Activated T-cell treated with anti-CD3 and anti-CD28 coated beads for 1 hour (primary cell): ENCODE measurements at regions not wholly inside any gene's neighbourhood (a gene's known extent, or its start where the extent isn't known, plus 50 kb on each side); places are given as distances from the start of the nearest gene placed in this dataset.

Experiments used
- DNase-seq: peaks from one replicate; pipeline ENCODE4 v3.0.0-alpha.2; 2020; ENCODE audit warnings: low read depth

DNA sequence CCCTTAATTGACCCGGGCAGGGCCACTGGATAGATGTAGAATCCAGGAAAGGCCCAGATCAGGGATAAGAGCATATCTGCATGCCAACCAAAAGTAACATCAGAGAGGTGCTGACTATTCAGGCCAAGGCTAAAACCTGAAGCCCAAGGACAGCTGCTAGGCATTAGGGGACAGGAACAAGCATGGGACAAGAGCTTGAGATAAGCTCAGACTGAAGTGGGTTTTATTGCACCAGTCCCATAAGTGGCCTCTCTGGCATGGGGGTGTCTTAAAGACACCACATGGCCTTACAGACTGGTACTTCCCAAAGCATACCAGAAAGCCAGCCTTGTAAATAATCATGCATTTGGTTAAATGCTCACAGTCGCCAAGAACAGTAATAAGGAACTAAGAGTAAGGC lies 376.1 kb downstream of the FBXW7 start:
- DNase-seq, result no peak

DNA sequence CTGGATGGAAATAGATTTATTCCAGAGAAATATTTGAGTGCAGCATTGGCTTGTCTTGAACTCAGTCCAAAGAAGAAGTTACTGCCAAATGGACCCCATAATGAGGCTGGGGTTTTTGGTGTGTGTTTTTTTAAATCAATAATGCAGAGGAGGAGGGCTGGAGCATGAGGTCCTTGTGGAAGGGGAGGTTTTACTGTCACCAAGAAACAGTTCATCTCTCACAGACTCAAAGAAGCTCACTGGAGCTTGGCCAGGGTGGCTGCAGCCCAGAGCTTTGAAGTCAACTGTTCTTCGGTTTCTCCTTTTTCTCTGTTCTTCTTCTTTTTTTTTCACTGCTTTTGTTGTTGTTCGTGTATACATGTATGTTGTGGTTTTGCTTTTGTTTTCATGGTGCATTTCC lies 377.7 kb downstream of the FBXW7 start:
- no peak for DNase-seq

DNA sequence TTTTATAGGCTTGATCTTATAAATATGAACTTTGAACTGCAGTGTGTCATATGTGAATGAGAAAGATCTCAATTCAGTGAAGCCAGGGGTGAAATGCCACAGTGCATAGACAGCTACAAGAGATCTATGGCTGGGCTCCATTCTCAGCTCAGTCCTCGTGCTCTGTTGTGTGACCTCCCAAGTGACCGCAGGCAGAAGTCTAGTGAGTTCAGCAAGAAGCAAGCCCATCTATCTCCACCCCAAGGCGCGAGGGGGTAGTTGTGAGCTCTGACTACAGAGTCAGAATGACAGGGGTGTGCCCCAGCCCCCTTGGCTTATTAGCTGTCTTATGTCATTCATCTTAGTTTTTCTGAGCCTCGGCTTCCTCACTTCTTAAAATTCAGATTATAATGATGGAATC lies 378.3 kb downstream of the FBXW7 start:
- no peak for DNase-seq

DNA sequence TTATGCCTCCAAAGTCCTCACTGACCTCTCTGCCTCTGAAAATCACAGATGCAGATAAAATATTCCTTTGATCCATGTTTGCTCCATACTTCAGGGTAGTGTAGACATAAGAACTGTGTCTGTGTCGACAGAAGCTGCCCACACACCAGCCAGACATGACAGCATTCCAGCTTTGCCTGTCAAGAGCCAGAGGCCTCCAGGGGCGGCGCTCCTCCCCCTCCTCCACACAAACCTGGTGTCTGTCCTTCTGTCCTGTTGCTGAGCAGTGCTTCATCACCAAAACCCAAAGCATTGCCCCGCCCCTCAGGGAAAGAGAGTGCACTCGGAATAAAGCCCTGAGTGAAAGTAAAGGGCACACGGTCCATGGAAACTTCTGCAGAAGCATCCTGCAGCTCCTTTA lies 379.4 kb downstream of the FBXW7 start:
- no peak for DNase-seq

DNA sequence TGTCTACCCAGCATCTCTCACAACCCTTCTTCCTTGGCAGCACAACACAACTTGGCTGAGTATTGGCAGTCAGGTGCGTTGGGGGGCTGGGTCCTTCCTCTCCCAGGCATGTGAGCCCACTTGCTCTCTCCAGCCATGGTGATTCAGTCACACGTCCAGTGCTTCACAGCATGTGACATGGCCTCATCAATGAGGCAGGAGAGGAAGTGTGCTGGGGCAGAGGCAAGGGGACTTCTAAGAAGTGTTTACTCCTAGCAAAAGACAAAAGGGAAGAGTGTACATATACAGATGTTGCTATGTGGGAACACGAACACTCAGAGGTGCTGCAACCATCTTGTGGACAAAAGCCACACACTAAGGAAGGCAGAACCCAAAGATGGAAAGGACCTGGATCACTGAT lies 380.8 kb downstream of the FBXW7 start:
- DNase-seq, result no peak

DNA sequence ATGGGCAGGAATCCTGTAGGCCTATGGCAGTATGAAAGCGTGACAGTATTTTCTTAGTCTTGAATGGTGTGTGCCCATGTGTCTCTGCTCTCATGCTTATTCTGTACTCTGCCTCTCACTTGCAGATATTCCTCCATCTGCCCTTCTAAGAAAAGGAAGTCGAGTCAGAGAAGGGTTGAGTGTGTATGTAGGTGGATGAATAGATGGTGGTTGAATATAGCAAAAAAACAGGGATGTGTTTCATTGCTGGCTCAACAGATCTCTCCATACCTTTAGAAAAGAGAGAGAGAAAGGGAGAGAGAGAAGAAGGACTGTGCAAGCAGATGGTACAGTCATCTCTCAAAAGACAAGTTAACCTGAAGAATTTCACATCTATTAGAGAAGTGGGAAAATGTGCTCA lies 381.5 kb downstream of the FBXW7 start:
- DNase-seq, result no peak

DNA sequence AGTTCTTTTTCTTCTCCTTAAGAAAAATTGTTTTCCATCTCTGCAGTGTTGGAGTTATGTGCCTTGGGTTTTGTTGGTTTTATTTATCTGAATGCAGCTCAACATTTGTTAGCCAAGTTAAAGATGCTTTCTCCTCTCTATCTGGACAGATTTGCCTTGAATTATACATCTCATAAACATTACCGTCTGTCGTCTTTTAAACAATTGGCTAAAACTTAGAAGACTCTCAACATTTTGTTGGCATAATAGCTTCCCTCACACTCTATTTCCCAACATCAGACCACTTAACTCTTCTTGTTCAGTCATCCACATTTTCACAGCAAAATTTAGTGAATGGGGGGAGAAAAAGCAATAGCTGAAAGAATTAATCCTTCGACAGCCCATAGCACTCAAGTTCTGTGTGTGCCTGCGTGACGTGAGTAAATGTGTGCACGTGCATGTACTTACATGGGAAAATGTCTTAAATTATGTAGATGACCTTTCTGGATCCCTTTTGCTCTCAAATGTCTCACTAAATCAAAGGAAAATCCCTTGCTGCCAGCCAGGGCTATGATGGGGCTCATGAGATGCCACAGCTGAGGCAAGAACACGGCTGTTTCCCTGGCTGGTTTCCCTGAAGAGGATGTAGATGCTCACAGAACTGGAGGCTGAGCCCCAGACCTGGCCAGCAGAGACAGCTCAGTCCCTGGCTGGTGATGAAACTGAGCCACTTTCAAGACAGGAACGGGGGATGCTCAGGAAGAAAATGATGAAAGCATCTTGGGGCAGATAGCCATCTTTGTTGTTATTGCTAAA lies 382.2 kb downstream of the FBXW7 start:
- no peak for DNase-seq

DNA sequence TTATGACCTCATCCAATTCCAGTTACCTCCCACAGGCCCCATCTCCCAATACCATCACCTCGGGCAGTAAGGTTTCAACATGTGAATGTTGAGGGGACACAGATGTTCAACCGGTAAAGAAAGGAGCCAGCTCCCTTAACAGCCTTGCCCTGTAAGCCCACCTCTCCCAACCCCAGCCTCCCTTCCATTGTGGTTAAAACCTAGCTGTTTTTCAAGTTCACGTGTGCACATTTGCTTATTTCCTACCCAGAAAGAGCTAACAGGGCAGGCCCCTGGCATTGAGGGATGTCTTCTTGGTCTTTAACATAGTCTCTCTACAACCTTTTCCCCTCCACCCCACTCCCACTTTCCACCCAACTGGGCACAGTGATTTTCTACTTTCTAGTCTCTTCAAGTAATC lies 385.7 kb downstream of the FBXW7 start:
- no peak for DNase-seq

DNA sequence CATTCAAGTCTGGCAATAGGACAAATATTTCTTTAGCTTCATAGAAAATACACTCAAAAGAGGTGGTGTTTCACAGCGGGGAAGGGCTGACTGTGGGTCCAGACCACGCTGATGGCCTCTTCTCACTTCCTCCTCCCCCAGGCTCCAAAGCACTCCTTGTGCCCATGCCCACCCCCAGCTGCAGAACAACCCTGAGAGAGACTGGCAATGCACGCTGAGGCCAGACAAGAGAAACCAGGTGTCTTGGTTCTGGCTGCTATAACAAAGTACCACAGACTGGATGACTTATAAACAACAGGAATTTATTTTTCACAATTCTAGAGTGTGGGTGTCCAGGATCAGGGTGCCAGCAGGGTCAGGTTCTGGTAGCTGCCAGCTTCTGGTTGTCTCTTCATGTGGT lies 386.1 kb downstream of the FBXW7 start:
- DNase-seq, result no peak

DNA sequence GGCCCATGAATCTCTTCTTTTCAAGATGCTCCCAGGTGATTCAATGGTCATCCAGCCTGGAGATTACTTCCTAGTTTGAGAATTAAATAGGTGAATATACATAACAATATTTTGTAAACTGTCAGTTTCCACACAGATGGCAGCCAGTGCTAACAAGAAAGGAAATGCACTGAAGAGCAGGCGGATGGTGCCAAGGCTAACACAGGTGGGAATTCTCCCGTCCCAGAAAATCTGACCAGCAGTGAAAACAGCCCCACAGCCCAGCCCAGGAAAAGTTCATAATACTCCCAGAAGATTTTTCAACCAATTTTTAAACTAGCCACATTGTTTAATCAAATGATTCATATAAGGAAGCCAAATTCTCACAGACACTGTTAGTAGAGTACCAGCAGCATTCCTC lies 387.2 kb upstream of the GATB start:
- DNase-seq, result no peak

DNA sequence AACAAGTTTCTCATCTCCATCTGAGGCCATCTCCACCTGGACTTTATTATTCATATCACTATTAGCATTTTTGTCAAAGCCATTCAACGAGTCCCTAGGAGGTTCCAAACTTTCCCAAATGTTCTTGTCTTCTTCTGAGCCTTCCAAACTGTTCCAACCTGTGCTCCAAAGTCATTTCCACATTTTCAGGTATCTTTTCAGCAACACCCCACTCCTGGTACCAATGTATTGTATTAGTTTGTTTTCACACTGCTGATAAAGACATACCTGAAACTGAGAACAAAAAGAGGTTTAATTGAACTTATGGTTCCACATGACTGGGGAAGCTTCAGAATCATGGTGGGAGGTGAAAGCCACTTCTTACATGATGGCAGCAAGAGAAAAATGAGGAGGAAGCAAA lies 385.4 kb upstream of the GATB start:
- no peak for DNase-seq

DNA sequence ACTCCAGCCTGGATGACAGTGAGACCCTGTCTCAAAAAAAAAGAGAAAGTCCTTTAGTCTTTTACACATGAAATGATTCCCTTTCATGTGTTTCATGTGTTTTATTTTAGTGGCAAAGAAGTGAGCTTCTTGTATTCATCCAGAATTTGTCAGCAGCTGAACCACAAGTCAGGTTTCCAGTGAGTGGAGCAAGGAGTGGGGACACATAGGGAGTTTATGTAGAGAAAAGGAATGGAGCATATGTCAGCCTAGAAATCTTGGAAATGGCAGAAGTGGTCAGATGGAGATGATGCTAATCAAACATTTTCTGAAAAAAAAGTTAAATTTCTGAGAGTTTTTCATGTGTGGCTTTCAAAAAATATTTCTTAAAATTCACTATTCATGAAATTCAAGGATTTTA lies 383.0 kb upstream of the GATB start:
- no peak for DNase-seq

DNA sequence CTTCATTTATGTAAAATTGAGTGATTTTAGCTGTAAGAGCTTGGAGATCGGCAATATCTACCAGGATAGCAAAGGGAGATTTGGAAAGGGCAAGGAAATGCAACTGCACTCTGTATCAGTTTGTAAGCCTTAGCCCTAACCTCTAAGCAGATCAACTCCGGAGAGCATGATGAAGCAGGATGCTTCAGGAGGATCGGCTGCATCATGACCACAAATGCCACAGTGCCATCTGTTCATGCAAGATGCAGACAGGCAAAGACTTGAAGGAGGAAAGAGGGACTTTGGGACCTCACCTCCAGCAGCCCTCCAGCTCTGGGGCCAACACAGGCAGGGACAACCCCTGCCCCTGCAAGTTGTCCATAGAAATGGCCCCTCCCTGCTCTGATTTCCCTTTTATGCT lies 377.6 kb upstream of the GATB start:
- DNase-seq, result no peak

DNA sequence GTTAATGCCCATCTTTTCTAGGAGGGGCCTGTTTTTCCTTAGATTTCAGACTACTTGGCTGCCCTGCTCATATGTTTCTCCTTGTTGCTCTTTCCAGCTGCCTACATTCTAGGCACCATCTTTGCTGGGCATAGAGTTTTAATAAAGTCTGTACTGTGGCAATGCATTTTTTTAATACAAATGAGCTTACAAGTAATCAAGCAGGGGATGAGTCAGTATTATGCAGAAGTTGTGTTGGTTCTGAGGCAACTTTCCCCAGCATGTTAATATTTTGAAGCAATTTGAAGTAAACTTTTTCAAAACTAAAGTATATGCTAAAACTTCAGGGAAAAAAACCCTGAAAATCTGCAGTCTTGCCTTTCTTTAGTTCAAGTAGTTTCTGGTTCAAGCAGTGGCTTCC lies 372.0 kb upstream of the GATB start:
- no peak for DNase-seq

DNA sequence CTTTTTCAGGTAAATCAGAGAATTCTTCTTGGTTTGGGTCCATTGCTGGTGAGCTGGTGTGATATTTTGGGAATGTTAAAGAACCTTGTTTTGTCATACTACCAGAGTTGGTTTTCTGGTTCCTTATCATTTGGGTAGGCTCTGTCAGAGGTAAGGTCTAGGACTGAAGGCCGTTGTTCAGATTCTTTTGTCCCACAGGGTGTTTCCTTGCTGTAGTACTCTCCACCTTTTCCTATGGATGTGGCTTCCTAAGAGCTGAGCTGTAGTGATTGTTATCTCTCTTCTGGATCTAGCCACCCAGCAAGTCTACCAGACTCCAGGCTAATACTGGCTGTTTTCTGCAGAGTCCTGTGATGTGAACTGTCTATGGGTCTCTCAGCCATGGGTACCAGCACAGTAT lies 367.5 kb upstream of the GATB start:
- no peak for DNase-seq

DNA sequence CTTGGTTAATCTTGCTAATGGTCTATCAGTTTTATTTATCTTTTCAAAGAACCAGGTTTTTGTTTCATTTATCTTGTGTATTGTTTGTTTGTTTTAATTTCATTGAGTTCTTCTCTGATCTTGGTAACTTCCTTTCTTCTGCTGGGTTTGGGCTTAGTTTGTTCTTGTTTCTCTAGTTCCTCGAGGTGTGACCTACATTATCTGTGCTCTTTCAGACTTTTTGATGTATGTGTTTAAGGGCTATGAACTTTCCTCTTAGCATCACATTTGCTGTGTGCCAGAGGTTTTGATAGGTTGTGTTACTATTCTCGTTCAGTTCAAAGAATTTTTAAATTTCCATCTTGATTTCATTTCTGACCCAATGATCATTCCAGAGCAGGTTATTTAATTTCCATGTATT lies 365.4 kb upstream of the GATB start:
- no peak for DNase-seq

DNA sequence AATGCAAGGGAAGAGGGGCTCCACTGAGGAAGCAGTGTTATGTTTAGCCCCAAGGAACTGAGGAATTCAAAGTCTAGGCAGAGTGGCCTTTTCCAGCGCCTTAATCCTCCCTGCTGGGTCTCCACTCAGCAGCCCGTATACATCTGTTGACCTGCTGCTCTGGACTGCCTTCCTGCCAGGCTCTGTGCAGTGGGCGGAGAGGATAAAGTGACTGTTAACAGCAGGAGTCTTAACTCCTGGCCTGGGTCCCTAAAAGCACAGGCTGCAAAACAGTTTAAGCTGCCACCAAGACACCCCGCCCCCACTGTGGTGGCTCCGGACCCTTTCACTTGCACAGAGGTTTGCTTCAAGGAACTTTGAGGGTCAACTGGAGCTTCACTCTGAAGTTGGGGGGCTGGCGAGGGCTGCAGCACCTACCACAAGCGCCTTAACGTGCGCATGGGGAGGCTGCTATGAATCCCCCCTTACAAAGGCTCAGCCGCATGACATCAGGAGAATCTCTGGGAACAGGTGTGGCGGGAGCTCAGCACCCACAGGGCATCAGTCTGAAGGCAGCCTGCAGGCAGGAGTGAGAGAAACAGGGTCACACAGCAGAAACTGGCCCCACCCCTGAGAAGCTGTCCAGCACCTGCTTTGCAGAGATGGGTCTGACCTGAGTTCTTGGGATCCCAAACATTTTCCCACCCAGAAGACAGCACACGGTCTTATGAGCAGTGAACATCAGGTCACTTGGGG lies 358.2 kb upstream of the GATB start:
- DNase-seq, result no peak

DNA sequence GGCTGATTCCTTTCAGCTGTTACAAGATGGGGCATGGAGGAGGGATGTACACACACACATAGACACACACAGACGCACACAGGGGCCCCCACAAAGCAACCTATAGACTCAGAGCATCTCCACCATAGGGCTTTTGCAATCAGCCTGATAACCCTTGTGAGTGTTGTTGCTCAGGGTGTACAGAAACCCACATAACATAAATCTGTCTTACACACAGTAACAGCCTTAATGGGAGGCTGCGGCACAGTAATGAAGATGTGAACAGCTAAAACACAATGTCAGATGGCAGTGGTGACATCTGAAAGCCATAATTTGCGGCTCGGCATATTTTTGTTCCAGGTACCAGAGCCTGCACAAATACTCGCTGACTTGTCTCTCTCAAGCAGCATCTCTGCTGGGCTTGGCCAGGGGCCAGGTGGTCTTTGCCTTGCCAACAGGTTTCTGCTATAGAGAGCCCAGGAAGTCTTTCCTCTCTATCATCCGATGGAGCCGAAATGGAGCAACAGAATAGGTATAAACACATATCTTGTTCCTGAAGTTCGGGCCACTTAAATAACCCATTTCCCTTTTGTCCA lies 357.2 kb upstream of the GATB start:
- no peak for DNase-seq

DNA sequence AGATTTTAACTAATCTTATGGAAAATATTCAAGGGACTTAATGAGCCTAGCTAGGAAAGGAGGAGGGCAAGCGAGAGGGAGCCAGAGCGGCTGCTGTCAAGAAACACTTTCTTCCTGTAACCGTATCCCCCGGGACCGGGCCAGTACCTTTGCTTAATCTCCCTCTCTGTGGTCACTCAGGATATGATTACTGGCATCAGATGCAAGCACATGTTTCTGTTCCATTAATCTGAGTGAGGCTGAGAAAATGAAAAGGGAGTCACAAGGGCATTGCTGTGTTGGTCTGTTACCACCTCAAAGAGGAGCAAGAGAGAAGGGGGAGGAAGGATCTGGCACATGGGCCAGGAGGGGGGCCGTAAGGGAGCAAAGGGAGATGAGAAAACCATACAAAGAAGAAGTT lies 356.7 kb upstream of the GATB start:
- DNase-seq, result no peak

DNA sequence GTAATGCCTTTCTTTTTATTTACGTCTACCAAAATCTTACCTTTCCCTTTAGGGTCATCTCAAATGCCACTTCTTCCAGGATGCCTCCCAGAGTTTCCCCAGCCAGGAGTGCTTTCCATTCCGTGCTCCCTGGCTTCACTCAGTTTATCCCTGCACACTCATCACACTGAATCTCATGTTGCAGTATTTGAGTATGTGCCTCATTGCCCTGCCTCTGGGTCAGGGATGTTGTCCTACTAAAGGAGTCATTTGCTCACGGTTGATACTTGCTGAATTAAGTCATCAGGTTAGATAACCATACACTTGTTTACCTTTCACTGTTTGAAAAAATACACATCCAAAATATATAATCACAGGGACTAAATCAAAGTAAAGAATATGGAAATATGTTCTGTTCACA lies 356.2 kb upstream of the GATB start:
- DNase-seq, result no peak

DNA sequence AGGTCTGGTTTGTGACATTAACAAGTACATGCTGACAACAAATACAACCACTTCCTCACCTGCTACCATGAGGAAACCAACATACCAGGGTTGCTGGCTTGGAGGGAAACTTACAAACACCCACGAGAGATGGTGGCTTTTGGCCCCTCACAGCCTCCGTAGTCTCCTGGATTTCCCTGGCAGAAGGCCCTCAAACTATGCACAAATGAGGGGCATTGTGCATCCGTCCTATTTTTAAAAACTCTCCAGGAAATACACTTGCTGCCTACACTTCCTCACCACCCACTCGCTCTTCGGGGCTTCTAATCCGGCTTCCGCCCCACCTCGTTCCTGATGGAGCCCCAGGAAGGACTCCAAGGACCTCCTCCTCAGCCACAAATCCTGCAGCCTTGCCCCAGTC lies 355.0 kb upstream of the GATB start:
- DNase-seq, result no peak

DNA sequence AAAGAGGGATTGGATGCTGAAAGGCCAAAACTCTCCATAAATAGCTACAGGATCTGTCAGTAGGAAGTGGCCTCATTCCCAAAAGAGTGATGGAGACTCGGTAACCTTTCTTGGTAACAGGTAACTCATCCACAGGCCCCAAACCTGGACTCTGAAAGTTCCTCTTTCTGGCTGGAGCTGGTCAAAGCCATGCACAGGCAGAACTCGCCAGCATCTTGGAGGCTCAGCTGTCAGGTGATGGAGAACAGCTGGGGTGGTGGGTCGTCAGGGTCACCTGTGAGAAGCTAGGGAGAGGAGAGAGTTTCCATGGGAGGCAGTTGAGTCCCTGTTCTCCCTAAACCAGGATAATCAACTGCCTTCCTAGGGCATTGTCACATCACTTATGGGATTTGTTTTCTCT lies 354.3 kb upstream of the GATB start:
- DNase-seq, result no peak

DNA sequence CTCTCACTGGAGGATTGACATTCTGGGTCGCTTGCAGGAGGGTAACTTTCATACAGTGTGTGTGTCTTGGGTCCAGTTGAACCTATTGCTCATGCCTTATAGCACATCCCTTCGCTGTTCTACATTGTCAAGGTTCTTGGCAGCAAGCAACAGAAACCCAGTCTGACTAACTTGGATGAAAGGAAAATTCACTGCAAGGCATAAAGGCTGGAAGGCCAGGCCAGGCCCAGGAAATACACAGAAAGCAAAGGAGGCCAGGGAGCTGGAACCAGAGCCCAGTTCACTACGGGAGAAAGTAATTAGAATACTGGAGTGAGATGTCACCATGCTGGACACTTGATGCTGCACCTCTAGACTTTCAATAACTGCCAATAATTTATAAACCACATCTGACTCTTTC lies 353.8 kb upstream of the GATB start:
- no peak for DNase-seq

DNA sequence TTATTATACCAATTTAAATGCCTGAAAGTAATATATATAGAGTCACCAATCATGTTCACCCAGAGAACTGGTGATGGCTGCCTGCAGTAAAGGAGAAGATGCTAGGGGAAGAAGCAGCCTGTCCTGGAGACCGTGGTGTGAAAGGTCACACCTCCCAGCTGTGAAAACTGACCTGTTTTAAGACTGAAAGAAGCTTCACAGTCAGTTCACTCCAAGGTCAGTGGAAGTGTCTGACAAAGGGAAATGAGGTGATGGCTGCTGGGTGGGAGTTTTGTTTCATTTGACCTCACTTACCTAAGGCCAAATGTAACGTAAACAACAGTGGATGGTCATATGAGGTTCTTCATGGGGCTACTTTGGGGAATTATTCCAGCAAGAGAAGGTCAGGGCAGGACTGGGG lies 352.1 kb upstream of the GATB start:
- DNase-seq, result no peak
